ENCODE measurements at regions not wholly inside any gene's neighbourhood (a gene's known extent, or its start where the extent isn't known, plus 50 kb on each side); places are given as distances from the start of the nearest gene placed in this dataset.

DNA sequence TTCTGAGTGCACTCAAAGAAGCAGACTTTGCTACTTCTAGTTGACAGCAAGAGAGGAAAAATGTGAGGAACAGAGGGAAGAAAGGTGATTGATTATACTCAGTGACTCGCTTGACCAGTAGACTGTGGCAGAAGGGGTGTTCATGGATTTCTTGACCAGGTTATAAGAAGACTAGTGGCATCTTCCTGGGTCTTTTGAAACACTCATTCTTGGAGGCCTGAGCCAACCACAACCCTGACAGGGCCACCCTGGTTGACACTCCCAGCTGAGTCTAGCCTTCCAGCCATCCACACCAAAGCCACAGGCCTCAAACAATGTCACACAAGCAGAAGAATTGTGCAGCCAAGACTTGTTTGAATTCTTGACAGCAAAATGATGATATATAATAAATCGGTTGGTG is 366.3 kb downstream of the SS18 start:
- TF ChIP-seq, protein P1, sequence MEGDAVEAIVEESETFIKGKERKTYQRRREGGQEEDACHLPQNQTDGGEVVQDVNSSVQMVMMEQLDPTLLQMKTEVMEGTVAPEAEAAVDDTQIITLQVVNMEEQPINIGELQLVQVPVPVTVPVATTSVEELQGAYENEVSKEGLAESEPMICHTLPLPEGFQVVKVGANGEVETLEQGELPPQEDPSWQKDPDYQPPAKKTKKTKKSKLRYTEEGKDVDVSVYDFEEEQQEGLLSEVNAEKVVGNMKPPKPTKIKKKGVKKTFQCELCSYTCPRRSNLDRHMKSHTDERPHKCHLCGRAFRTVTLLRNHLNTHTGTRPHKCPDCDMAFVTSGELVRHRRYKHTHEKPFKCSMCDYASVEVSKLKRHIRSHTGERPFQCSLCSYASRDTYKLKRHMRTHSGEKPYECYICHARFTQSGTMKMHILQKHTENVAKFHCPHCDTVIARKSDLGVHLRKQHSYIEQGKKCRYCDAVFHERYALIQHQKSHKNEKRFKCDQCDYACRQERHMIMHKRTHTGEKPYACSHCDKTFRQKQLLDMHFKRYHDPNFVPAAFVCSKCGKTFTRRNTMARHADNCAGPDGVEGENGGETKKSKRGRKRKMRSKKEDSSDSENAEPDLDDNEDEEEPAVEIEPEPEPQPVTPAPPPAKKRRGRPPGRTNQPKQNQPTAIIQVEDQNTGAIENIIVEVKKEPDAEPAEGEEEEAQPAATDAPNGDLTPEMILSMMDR (IDR thresholded peaks at IDR 0.05) = no peak
- DNase-seq (ENCODE audit: low spot score) (no peak), ATAC-seq (ENCODE audit: low FRiP score) (no peak)

DNA sequence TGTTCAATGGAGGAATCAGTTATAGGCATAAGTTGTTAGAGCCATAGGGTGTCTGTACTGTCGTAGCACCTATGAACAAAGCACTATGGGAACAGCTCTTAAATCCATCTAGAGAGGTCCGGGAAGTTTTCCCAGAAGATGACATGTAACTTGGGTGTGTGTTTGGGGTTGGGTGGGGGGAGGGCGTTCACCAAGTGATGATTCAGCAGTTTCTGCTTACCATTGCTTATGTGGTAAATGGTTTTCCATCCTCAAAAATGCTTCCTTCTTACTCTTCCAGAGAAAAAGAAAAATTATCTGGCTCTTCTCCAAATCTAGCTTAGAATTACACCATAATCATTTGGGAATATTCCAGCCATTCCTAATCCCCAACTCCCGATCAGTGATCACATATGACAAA is 361.1 kb upstream of the ZNF521 start:
- TF ChIP-seq, protein P1 (IDR thresholded peaks at IDR 0.05) = no peak
- DNase-seq (ENCODE audit: low spot score) = no peak
- no peak for ATAC-seq (ENCODE audit: low FRiP score)

DNA sequence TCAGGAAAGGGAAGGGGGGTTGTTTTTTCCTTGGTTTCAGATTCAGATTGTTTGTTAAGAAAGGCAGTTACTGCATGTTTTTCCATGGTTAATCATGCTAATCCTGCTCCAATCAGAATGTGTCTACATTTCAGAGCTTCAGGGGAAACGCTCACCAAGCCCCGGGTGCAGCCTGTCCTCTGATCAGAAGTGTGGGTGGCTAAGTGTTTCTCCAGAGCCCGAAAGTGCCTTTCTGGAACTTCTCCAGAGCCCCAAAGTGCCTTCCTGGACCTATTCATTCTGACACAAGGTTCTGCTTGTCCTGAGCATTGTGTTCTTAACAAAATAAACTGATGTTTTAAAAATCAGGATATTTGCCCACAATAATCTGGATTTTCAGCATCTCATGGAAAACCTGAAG is 359.0 kb upstream of the ZNF521 start:
- DNase-seq (ENCODE audit: low spot score) = no peak
- no peak for ATAC-seq (ENCODE audit: low FRiP score)
- TF ChIP-seq, protein P1 (IDR thresholded peaks at IDR 0.05) = no peak

DNA sequence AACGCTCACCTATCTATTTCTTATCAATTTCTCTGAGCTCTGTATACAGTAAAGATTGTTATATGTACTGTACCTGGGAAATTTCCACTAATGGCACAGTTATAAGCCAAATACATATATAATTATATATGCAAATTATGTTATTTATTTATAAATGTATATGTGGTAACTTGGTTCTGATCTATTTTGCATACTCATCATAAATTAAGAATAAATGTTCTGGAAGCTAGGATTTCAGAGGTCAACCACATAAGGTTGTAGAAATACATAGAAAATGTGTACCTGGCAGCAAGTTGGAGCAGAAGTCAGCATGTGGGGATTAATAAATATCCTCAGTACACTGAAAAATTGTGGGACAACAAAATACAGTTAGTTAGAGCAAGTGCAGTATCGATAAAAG is 353.7 kb upstream of the ZNF521 start:
- DNase-seq (ENCODE audit: low spot score) = no peak
- no peak for ATAC-seq (ENCODE audit: low FRiP score)
- TF ChIP-seq, protein P1 (IDR thresholded peaks at IDR 0.05) = no peak

DNA sequence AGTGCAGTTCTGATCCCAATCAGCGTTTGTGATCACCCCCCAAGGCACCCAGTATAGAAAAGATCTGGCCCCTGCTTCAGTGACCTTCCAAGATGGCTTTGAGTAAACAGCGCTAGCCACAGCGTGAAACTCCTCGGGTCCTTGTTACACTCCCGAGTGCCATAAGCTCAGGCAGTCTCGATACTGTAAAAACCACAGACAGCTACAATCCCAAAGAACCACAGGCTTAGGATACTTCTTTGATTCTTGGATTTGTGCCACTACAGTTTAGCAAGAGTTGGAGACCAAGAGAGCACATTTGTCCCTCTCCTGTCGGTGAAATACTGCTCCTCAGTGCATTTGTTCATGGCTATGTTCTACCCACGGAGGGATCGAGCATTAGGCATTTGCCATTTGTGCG is 352.5 kb upstream of the ZNF521 start:
- no peak for ATAC-seq (ENCODE audit: low FRiP score)
- TF ChIP-seq, protein P1 (IDR thresholded peaks at IDR 0.05) = no peak
- DNase-seq (ENCODE audit: low spot score) = no peak

DNA sequence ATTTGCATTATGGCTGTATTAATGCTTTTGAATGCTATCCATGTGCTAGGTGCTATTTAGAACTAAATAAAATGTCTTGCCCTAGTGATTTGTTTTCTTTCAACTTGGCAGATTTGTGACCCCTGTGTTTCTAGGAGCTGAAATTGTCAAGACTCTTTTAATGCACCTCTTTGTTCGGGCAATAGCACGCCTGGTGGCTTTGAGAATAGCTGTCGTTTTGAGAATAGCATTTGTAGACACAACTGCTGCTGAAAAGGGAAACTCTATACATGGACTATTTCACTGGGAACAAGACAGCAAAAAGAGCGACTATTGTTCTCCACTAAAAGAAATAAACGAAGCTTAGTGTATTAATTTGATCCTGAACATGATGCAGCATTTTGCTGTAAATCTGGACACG is 352.1 kb upstream of the ZNF521 start:
- ATAC-seq (ENCODE audit: low FRiP score) (no peak), DNase-seq (ENCODE audit: low spot score) (no peak)
- TF ChIP-seq, protein P1 (IDR thresholded peaks at IDR 0.05) = no peak

DNA sequence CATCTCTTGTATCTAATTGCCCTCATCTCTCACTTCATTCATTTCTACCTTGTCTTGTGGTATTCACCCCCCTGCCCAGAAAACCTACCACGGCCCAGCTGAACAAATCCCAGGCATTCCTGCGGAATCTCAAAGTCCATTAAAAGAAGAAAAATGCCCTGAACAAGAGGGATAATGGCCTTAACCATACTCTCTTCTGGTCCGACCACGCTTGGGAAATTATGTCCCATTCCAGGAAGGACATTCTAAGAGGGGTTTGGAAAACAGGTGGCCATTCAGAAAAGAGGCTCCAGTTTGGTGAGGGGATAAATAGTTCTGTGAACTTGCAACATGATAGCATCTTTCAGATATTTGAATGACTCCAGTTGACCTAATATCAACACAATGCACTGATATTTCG is 349.9 kb upstream of the ZNF521 start:
- DNase-seq (ENCODE audit: low spot score) (no peak), ATAC-seq (ENCODE audit: low FRiP score) (no peak)
- TF ChIP-seq, protein P1 (IDR thresholded peaks at IDR 0.05) = no peak

All from omental fat pad (tissue), 3 donors.